GM23338 (cell line): ENCODE measurements at regions not wholly inside any gene's neighbourhood (a gene's known extent, or its start where the extent isn't known, plus 50 kb on each side); places are given as distances from the start of the nearest gene placed in this dataset.

Experiments
- ATAC-seq: fragments of 200-7000 bp; cut with Tn5 transposase; 3 replicates; pipeline ENCODE4 v1.9.1; 2020
- DNase-seq: peaks from one replicate; pipeline ENCODE4 v3.0.0-alpha.2; 2015; ENCODE audit warnings: low spot score
- H2AFZ ChIP-seq: fragments of 200-600 bp; sonication (generic); 2 replicates; pipeline ENCODE4 v1.8.0; 2016; ENCODE audit warnings: antibody characterized with exemption, mild to moderate bottlenecking, moderate library complexity
- H3F3A ChIP-seq: fragments of 200-600 bp; sonication (generic); replicated peaks from 2 replicates; pipeline ENCODE4 v1.8.0; 2017; ENCODE audit warnings: antibody characterized with exemption, mixed run types, low read depth
- H3K27ac ChIP-seq: fragments of 200-600 bp; sonication (generic); 2 replicates; pipeline ENCODE4 v1.6.1; 2016; ENCODE audit warnings: low read depth
- H3K27me3 ChIP-seq: fragments of 200-600 bp; sonication (generic); 2 replicates; pipeline ENCODE4 v1.8.0; 2016; ENCODE audit warnings: mild to moderate bottlenecking, mixed run types, moderate library complexity; ENCODE audit not compliant: insufficient read depth
- H3K36me3 ChIP-seq: fragments of 200-600 bp; sonication (generic); 2 replicates; pipeline ENCODE4 v1.8.0; 2016; ENCODE audit warnings: mild to moderate bottlenecking; ENCODE audit not compliant: insufficient read depth
- H3K4me1 ChIP-seq: fragments of 200-600 bp; sonication (generic); 2 replicates; pipeline ENCODE4 v1.8.0; 2016; ENCODE audit warnings: mild to moderate bottlenecking, moderate library complexity; ENCODE audit not compliant: insufficient read depth
- H3K4me2 ChIP-seq: fragments of 200-600 bp; sonication (generic); 2 replicates; pipeline ENCODE4 v1.7.1; 2017; ENCODE audit warnings: mixed run types
- H3K4me3 ChIP-seq: fragments of 200-600 bp; sonication (generic); 2 replicates; pipeline ENCODE4 v1.6.1; 2016; ENCODE audit warnings: mixed run types
- H3K79me2 ChIP-seq: fragments of 200-600 bp; sonication (generic); replicated peaks from 2 replicates; pipeline ENCODE4 v1.8.0; 2017; ENCODE audit warnings: mild to moderate bottlenecking; ENCODE audit not compliant: insufficient read depth
- H3K9me2 ChIP-seq: fragments of 200-600 bp; sonication (generic); 2 replicates; pipeline ENCODE4 v1.8.0; 2017; ENCODE audit not compliant: insufficient read depth
- H4K20me1 ChIP-seq: fragments of 200-600 bp; sonication (generic); replicated peaks from 2 replicates; pipeline ENCODE4 v1.8.0; 2017; ENCODE audit warnings: mild to moderate bottlenecking; ENCODE audit not compliant: insufficient read depth
- H3K27ac Mint-ChIP-seq: 2 replicates; pipeline ENCODE4 v1.8.0; 2020; ENCODE audit warnings: inconsistent platforms, mild to moderate bottlenecking, moderate library complexity, mixed read lengths
- H3K27me3 Mint-ChIP-seq: 3 replicates; pipeline ENCODE4 v1.8.0; 2022; ENCODE audit warnings: low read depth, mild to moderate bottlenecking, moderate library complexity, mixed read lengths, inconsistent platforms; ENCODE audit not compliant: insufficient read depth, poor library complexity
- H3K36me3 Mint-ChIP-seq: 3 replicates; pipeline ENCODE4 v1.8.0; 2021; ENCODE audit warnings: low read depth, mild to moderate bottlenecking, inconsistent platforms, moderate library complexity, mixed read lengths
- H3K4me1 Mint-ChIP-seq: 3 replicates; pipeline ENCODE4 v1.8.0; 2020; ENCODE audit warnings: mild to moderate bottlenecking, inconsistent platforms, mixed read lengths
- H3K4me3 Mint-ChIP-seq: 3 replicates; pipeline ENCODE4 v1.8.0; 2021; ENCODE audit warnings: moderate library complexity, mild to moderate bottlenecking, inconsistent platforms, mixed read lengths
- H3K9me3 Mint-ChIP-seq: 3 replicates; pipeline ENCODE4 v1.8.0; 2020; ENCODE audit warnings: moderate library complexity, mild to moderate bottlenecking, inconsistent platforms, mixed read lengths
- CREB1 ChIP-seq: fragments of 250-450 bp; sonication (Bioruptor Pico); IDR thresholded peaks from 2 replicates; pipeline ENCODE4 v1.5.0; 2020; ENCODE audit warnings: low read depth, mild to moderate bottlenecking, moderate library complexity
- CTCF ChIP-seq, 2 experiments: fragments of 200-600 bp in 1 of 2; sonication (generic) in 1 of 2; conservative IDR thresholded peaks; 2 replicates each; pipeline versions ENCODE4 v1.5.1 to v1.6.1; 2016 to 2017; ENCODE audit warnings: antibody characterized with exemption in 2 of 2, low read depth in 2 of 2, mild to moderate bottlenecking in 2 of 2, moderate library complexity in 1 of 2
- EZH2 ChIP-seq: fragments of 200-600 bp; sonication (generic); IDR thresholded peaks from one replicate; pipeline ENCODE4 v1.8.0; 2017; ENCODE audit warnings: antibody characterized with exemption, mild to moderate bottlenecking, low read depth; ENCODE audit not compliant: unreplicated experiment
- EZH2phosphoT487 ChIP-seq: fragments of 200-600 bp; sonication (generic); IDR thresholded peaks from one replicate; pipeline ENCODE4 v1.8.1; 2018; ENCODE audit warnings: antibody characterized with exemption; ENCODE audit not compliant: unreplicated experiment
- JUNB ChIP-seq: IDR thresholded peaks from one replicate; pipeline ENCODE4 v1.6.1; 2016; ENCODE audit warnings: antibody characterized with exemption; ENCODE audit not compliant: unreplicated experiment
- NANOG ChIP-seq: IDR thresholded peaks from 2 replicates; pipeline ENCODE4 v1.6.1; 2016; ENCODE audit warnings: antibody characterized with exemption, borderline replicate concordance
- POLR2AphosphoS5 ChIP-seq: IDR thresholded peaks from 2 replicates; pipeline ENCODE4 v1.6.1; 2016; ENCODE audit warnings: antibody characterized with exemption, low read depth
- STAT1 ChIP-seq: IDR thresholded peaks from one replicate; pipeline ENCODE4 v1.6.1; 2016; ENCODE audit warnings: antibody characterized with exemption; ENCODE audit not compliant: unreplicated experiment
- ZNF114 ChIP-seq: fragments of 250-450 bp; sonication (Bioruptor Pico); IDR thresholded peaks from 2 replicates; pipeline ENCODE4 v1.5.0; 2020; ENCODE audit warnings: mild to moderate bottlenecking, moderate library complexity
- ZNF331 ChIP-seq: fragments of 250-450 bp; sonication (Bioruptor Pico); IDR thresholded peaks from 2 replicates; pipeline ENCODE4 v1.5.0; 2020; ENCODE audit warnings: low read depth, mild to moderate bottlenecking, moderate library complexity
- TF ChIP-seq, protein P1 (sequence below): IDR thresholded peaks from one replicate; pipeline ENCODE4 v1.6.1; 2018; ENCODE audit warnings: antibody characterized with exemption; ENCODE audit not compliant: unreplicated experiment

DNA sequence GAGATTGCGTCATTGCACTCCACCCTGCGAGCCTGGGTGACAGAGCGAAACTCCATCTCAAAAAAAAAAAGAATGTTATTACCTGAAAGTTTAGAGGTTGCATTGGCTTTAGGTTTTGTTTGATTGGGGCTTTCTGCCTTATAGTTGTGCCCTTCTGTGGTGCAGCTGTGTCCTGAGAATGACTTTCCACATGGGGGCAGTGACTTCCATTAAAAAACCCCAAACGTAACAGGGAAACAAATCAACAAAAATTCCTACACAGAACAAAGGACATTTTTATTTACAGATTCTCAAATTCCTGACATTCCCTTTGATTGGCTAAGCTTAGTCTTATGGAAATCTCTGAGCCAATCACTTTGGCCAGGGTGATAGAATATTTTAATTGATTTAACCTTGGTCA, 154.1 kb upstream of the GPR149 start:
- Histone ChIP-seq H4K20me1 (no peaks in the 10 kb centered on the region), H3K36me3 (no peaks in the 10 kb centered on the region), H3K27me3 (no peaks in the 10 kb centered on the region), H3K27ac (no peak overlapping the region), H2AFZ (no peak overlapping the region), H3K4me1 (no peaks in the 10 kb centered on the region), H3F3A (no peaks in the 10 kb centered on the region), H3K4me2 (no peak overlapping the region), H3K4me3 (no peak overlapping the region), H3K9me2 (no peaks in the 10 kb centered on the region; the same call in 1 of the 2 replicates), H3K79me2 (no peaks in the 10 kb centered on the region)
- Mint-ChIP-seq H3K4me1 (no peaks in the 10 kb centered on the region), H3K4me3 (no peak overlapping the region), H3K9me3 (no peaks in the 10 kb centered on the region; the same call in 2 of the 3 replicates), H3K27me3 (no peaks in the 10 kb centered on the region), H3K27ac (no peak overlapping the region), H3K36me3 (no peaks in the 10 kb centered on the region)
- peak; percentile 72 for ATAC-seq
- TF ChIP-seq CTCF (conservative IDR thresholded peaks at IDR 0.05; ENCODE audit: low read depth in 2 of 2), result peak; percentile 53 to 67
- no peak for TF ChIP-seq JUNB
- DNase-seq, result peak; percentile 65

DNA sequence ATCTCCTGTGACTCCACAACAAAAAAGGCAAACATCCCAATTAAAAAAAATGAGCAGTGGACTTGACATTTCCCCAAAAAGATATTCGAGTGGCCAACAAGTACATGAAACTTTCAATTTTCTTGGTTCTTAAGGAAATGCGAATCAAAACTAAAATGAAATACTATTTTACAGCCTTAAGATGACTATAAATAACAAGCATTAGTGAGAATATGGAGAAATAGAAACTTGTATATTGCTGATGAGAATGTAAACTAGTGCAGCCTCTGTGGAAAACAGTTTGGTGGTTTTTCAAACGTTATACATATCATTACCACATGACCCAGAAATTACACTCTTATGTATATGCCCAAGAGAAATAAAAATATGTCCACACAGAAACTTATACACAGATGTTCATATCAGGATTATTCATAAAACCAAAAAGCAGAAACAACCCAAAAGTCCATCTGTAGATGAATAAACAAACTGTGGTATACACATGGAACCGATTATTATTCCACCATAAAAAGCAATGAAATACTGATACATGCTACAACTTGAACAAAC, 153.2 kb upstream of the GPR149 start:
- no peaks in the 10 kb centered on the region for H3K4me1 ChIP-seq
- H3K36me3 ChIP-seq, result no peaks in the 10 kb centered on the region
- H3K4me3 ChIP-seq, result no peak overlapping the region
- no peak overlapping the region for H3K4me3 Mint-ChIP-seq
- no peak overlapping the region for H3K4me2 ChIP-seq
- no peaks in the 10 kb centered on the region for H3K27me3 ChIP-seq
- H4K20me1 ChIP-seq, result no peaks in the 10 kb centered on the region
- no peaks in the 10 kb centered on the region for H3K36me3 Mint-ChIP-seq
- DNase-seq (no peak), ATAC-seq (no peak)
- no peak overlapping the region for H2AFZ ChIP-seq
- no peaks in the 10 kb centered on the region for H3K79me2 ChIP-seq
- no peaks in the 10 kb centered on the region for H3K27me3 Mint-ChIP-seq
- H3K9me2 ChIP-seq, result no peaks in the 10 kb centered on the region; the same call in 1 of the 2 replicates
- H3F3A ChIP-seq, result no peaks in the 10 kb centered on the region
- no peak overlapping the region for H3K27ac Mint-ChIP-seq
- no peaks in the 10 kb centered on the region; the same call in 2 of the 3 replicates for H3K9me3 Mint-ChIP-seq
- H3K27ac ChIP-seq, result no peak overlapping the region
- no peaks in the 10 kb centered on the region for H3K4me1 Mint-ChIP-seq
- no peak for TF ChIP-seq STAT1
- TF ChIP-seq NANOG, result no peak
- no peak for TF ChIP-seq JUNB
- no peak for TF ChIP-seq CREB1
- TF ChIP-seq CTCF (conservative IDR thresholded peaks at IDR 0.05; ENCODE audit: low read depth in 2 of 2), result no peak
- TF ChIP-seq EZH2, result no peak
- TF ChIP-seq ZNF331, result no peak
- no peak for TF ChIP-seq EZH2phosphoT487
- TF ChIP-seq, protein P1, sequence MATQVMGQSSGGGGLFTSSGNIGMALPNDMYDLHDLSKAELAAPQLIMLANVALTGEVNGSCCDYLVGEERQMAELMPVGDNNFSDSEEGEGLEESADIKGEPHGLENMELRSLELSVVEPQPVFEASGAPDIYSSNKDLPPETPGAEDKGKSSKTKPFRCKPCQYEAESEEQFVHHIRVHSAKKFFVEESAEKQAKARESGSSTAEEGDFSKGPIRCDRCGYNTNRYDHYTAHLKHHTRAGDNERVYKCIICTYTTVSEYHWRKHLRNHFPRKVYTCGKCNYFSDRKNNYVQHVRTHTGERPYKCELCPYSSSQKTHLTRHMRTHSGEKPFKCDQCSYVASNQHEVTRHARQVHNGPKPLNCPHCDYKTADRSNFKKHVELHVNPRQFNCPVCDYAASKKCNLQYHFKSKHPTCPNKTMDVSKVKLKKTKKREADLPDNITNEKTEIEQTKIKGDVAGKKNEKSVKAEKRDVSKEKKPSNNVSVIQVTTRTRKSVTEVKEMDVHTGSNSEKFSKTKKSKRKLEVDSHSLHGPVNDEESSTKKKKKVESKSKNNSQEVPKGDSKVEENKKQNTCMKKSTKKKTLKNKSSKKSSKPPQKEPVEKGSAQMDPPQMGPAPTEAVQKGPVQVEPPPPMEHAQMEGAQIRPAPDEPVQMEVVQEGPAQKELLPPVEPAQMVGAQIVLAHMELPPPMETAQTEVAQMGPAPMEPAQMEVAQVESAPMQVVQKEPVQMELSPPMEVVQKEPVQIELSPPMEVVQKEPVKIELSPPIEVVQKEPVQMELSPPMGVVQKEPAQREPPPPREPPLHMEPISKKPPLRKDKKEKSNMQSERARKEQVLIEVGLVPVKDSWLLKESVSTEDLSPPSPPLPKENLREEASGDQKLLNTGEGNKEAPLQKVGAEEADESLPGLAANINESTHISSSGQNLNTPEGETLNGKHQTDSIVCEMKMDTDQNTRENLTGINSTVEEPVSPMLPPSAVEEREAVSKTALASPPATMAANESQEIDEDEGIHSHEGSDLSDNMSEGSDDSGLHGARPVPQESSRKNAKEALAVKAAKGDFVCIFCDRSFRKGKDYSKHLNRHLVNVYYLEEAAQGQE, result no peak
- no peak for TF ChIP-seq POLR2AphosphoS5
- no peak for TF ChIP-seq ZNF114 (CRISPR knock-in tag)
